ENCODE measurements at regions not wholly inside any gene's neighbourhood (a gene's known extent, or its start where the extent isn't known, plus 50 kb on each side); places are given as distances from the start of the nearest gene placed in this dataset.

DNA sequence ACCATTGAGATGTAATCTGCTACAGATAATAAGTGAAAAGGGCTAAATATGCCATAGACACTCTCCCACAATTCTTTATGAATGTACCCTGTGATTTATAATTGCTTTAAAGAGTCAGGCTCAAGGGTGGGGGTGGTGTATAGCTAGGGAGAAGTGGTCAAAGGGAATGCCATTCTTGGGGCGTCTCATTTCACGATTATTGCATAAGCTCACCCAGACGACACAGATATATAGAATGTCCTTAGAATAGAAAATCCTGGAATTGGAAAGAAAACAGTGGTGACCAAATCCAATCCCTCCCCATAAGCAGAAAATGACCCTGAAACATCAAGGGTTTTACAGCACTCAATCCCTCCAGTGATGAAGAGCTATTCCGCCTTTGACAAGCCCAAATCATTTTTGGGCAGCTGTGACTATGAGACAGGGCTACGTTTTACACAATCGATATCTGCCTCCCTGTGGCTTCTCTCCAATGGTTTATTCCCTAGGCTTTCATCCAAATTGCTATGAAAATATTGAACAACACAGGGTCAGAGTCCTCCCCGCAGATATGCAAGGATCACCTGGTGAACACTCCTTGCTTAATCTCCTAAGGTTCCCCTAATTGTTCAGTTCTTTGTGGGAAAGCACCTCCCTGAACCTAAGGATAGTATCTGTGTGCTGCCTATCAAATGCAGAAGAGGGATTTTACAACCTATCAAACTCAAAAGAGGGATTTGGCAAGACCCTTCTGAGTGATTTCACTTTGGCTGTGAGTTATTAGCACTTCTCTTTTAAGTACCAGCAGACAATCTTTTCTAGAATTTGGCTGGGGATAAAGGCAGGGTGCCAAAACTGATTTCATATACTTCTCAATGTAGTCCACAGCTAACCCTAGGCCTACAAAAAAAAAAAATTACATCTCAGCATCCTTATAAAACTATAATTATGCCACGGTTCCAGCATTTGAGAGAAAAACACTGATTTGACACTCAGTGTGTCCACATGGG lies 144.9 kb upstream of the CDH6 start:
- DNase-seq (ENCODE audit: low spot score), result no peak

DNA sequence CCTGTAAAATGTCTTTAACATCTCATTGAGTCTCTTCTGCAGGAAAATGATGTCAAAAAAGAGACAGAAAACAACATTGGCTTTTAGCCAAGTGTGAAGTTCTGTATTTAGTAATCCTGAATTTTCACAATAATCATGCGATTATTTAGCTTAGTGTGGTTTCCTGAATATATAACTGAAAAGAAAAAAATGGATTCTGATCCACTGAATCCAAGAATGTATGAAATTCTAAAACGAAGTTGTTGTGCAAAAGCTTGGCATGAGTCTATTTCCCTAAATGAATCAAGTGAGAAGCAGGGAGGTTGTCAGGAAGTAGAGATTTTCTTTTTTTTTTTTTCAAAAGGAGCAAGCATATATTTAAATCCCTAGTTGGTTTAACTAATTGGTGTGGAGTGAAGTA lies 145.9 kb upstream of the CDH6 start:
- DNase-seq (ENCODE audit: low spot score), result no peak

- DNase-seq (ENCODE audit: low spot score), result no peak
Measured at GRCh38 chr5:31047007-31047406, 146.5 kb upstream of the CDH6 start.

GRCh38 chr5:31036411-31036810 lies 157.1 kb upstream of the CDH6 start:
- DNase-seq (ENCODE audit: low spot score), result no peak

- DNase-seq (ENCODE audit: low spot score), result no peak
Measured at GRCh38 chr5:31033295-31033694, 160.2 kb upstream of the CDH6 start.

DNA sequence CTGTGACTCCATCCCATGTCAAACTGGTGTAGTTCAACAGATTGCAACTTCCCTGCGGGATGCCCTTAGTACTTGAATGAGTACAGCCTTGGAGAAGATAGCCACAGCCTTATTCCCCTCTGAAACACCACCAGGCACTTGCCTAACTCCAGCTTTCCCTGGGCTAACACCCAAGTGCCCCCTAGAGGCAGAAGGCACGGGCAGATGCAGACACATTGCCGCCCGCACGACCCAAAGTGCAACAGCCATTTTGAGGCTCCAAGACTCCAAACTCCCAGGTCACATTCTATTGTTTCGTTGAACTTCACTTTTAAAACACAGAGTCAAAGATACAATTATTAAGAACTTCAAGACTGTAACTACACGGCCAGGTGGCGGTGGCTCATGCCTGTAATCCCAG lies 163.6 kb upstream of the CDH6 start:
- no peak for DNase-seq (ENCODE audit: low spot score)

DNA sequence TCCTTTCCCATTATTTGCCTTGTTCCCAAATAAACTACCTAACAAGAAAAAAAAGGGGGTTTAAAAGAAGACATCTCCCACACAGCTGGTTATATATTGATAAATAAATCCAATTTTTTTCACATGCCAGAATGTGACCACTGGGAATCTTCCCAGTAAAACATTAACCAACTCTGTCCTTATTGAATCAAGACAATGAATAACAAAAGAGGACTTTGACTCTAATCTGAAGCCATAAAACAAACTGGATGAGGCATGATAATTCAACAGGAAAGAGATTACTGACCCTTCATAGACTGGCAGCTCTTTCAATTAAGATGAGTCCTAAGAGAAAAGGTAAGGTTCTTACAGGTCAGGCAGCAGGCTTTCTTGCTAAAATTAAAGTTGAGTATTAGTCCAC lies 165.8 kb upstream of the CDH6 start:
- no peak for DNase-seq (ENCODE audit: low spot score)

- DNase-seq (ENCODE audit: low spot score), result no peak
Measured at GRCh38 chr5:31023105-31023504, 170.4 kb upstream of the CDH6 start.

- peak; percentile 5 for DNase-seq (ENCODE audit: low spot score)
Measured at GRCh38 chr5:31021181-31021624, 172.3 kb upstream of the CDH6 start.

- DNase-seq (ENCODE audit: low spot score), result no peak
Measured at GRCh38 chr5:31008231-31008630, 185.3 kb upstream of the CDH6 start.

GRCh38 chr5:31007672-31008071 lies 185.8 kb upstream of the CDH6 start:
- DNase-seq (ENCODE audit: low spot score), result no peak

DNA sequence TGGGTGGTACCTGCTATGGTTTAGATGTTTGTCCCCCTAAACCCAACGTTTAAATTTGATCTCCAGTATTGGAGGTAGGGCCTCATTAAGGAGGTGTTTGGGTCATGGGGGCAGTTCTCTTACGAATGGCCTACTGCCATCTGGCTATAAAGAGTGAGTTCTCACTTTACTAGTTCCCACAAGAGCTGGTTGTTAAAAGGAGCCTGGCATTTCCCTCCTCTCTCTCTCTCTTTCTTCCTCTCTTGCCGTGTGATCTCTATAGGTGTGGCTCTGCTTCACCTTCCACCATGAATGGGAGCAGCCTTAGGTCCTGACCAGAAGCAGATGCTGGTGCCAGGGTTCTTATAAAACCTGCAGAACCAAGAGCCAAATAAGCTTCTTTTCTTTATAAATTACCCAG lies 193.2 kb upstream of the CDH6 start:
- DNase-seq (ENCODE audit: low spot score), result no peak

DNA sequence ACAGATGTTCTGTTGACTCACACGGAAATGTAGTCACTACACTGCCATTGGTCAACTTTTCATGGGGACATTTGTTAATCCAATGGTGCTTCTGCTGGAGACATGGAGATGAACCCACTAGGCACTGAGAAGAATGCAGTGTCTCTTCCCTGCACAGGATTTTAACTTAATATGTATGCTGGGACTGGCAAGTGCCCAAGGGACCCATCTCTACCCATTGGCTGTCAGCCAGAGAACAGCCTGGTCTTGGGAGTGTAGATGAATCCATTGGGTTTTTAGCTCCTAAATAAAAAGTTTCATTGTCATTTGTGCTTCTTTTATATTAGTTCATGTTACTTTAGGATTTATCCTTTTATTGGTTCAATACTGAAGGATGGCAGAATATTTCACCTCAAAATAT lies 195.8 kb upstream of the CDH6 start:
- DNase-seq (ENCODE audit: low spot score), result no peak

DNA sequence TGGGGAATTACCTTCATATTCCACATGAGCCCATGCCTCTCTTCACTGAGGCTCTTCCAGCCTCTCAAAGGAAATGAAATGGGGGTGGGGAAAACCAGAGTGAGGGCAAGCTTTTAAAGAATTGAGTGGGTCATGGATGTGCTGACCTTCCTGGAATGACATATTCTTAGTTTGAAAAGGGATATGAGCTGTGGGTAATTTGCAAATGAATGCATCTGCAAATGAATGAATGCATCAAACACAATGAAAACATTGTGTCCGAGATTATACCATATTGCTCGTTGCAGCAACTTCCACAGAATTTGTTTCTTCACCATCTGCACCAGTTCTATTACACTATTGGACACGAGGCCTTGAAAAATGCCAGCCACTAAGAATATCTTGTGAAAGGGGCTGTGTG lies 198.6 kb upstream of the CDH6 start:
- DNase-seq (ENCODE audit: low spot score), result no peak

DNA sequence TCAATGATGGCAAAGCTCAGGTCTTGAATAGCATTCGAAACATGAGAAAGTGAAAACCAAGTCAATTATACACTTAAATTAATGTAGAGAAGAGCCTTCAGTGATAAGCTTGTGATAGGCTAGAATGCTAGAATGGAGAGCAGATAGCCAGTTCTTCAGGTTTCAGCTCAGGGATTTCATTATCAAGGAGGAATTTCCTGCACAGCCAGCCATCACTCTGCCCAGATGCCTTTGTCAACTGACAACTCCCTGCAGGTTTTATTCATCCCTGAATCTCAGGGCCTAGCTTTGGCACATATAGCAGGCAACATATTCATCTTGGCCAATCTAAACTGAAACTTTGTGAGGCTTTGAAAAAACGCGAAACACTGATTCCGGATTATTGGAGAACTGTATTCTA lies 199.3 kb upstream of the CDH6 start:
- DNase-seq (ENCODE audit: low spot score), result no peak

- no peak for DNase-seq (ENCODE audit: low spot score)
Measured at GRCh38 chr5:30991462-30991861, 202.0 kb upstream of the CDH6 start.

DNA sequence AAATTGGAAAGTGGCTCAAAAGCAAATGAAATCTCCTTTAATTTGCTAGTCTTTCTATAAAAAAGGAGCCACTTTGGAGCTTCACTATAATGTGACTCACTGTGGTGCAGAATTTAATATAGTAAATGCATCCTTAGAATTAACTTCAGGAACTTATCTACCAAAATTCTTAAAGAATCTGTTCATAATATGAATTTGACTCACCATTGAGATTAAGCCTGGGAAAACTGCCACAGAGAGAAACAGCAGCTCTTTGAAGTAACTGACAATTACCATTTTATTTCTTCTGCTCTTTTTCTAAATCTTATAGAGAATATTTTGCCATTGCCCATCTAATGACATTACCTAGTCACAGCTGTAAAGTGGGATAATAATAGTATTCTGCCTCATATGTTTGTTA lies 211.9 kb upstream of the CDH6 start:
- no peak for DNase-seq (ENCODE audit: low spot score)

GRCh38 chr5:30968971-30969370 lies 224.5 kb upstream of the CDH6 start:
- DNase-seq (ENCODE audit: low spot score), result no peak

DNA sequence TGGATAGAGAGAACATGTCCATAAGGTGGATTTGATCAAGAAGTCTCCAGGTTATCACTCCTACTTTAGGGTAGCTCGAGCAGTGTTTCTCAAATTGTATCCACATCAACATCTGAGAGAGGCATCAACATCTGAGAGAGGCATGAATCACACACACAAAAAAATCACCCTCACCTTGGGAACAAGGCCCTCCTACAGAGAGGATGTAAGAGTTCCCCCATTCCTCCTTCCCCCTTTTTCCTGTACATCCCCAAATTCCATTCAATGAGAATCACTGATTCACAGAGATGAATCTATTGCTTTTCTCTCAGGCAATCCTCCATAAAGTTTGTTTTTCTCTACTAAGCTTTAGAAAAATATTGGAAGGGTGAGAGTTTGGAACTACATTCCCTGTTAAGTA lies 233.4 kb upstream of the CDH6 start:
- DNase-seq (ENCODE audit: low spot score), result no peak

GRCh38 chr5:30959238-30959637 lies 234.2 kb upstream of the CDH6 start:
- no peak for DNase-seq (ENCODE audit: low spot score)

GRCh38 chr5:30957591-30957990 lies 235.9 kb upstream of the CDH6 start:
- no peak for DNase-seq (ENCODE audit: low spot score)

DNA sequence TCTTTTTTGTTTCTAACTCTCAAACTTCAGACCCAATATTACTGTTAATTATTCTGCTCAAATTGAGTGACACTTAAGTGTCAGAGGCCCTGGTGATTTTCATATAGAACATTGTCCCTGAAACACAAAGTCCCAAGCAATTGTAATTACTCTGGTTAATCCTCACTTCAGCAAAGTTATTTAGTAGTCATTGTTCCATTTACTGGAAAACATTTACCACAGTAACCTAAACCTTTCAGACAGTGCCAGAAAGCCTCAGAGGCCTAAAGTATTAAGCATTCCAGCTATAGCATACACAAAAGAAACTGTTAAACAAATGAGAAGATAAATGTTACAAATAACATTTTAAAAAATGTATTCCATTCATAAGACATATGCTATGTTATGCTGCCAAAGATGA lies 237.2 kb upstream of the CDH6 start:
- DNase-seq (ENCODE audit: low spot score), result no peak

DNA sequence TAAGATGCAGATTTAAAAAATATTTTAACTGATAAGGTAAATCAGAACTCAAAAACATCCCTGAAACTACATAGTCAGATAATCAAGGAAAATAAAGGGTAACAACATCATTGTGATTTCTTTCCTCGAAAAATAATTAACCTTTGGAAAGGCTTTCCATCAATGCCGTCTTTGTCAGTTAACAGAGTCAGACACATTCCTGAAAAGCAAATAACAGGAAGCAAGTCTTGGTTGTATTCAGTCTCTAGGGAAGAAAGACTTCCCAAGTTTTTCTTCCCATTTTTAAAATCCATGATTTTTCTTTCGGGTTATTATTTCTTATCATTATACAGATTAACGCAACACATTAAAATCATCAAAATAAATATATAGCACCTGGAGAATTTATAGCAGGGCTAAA lies 256.4 kb upstream of the CDH6 start:
- no peak for DNase-seq (ENCODE audit: low spot score)

DNA sequence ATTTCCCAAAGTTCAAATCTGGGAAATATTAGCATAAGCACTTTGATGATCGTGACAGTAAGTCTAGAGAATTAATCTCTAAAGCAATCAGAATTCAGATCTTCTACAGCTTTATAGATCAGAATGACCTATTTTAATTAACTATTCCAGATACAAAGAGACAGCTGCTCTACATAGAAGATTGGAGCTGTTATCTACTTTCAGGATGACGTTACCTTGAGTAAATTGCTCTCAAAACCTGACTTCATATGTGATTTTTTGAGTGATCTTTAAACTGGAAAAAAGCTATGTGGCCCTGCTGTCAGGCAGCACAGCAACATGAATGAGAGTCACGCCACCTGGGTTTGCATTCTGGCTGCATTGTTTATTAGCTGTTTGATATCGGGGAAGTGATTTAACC lies 259.9 kb upstream of the CDH6 start:
- no peak for DNase-seq (ENCODE audit: low spot score)
